Dermis blood vessel endothelial cell (primary cell): ENCODE measurements at regions not wholly inside any gene's neighbourhood (a gene's known extent, or its start where the extent isn't known, plus 50 kb on each side); places are given as distances from the start of the nearest gene placed in this dataset.

Experiments used
- DNase-seq: peaks from one replicate; pipeline ENCODE4 v3.0.0; 2010

DNA sequence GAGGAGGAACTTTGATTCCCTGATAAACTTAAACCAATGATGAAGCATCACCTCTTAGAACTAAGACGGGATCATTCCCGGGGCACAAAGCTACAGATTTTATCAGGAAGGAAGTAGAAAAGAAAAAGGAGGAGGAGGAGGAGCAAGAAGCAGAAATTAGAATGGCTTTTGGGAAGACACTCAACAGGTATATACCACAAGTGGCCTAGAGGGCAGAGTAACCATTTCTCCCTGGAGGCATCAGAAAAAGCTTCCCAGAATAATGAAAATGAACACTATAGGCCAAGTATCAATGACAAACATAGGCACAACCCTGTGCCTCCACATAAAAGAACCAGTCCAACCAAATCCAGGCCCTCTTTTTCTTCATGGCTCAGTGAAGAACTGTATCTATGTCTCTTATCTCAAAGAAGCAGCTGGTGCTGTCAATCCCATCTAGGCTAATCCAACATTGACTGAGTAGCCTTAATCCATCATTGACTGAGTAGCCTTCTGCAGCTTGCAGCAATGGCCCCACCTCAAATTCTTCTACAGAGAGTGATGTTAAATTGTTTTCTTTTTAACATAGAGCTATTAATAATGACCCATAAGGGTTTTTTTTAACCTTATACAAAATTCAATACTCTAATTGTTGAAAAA is 178.8 kb upstream of the KIF2A start:
- no peak for DNase-seq

DNA sequence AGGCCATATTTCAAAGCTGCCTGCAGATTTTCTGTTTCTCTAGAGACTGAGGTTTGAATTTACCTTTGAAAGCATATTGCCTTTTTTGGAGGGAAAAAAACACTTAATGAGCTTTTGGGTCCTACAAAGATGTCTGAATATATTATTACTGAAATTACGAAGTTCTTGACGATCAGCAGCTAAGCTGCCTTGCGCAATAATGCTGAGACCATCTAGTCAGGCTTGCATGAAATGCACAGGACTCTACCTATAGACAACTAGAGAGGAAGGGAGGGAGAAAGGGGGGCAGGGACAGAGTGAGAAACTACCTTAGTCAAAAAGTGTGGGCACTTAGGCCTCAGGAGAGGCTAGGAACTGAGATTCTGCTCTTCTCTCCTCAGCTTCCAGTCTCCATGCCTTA is 175.9 kb upstream of the KIF2A start:
- no peak for DNase-seq

DNA sequence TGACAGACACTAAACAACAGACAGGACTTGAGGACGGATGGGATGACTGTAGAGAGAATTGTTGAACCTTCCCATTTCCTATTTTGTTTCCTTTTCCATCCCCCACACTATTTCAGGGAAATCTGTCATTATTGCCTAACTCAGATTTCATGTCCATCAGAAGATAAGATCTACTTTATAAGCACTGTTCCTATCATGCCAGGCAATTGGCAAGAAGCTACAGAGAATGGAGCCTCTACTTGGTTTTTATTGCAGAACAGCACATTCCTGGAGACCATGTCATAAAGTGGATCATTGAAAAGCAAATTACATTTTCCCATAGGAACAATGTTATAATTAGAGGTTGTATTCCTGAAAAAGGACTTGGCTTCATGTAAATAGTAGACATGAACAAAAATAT is 173.7 kb upstream of the KIF2A start:
- DNase-seq, result no peak

DNA sequence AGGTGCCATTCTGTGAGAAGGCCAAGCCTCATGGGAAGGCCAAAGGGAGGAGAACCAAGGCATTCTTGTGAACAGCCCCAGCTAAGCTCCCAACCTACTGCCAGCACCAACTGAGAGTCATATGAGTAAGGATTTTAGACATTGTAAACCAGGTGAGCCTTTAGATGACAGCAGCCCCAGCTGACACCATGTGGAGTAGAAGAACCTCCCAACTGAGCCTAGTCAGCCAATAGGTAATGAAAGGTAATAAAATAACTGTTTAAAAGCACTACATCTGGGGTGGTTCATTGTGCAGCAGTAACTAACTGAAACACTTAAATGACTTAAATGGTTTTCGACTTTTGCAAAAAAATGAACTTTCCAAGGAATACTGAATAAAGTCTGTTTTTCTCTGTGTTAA is 172.6 kb upstream of the KIF2A start:
- DNase-seq, result no peak

DNA sequence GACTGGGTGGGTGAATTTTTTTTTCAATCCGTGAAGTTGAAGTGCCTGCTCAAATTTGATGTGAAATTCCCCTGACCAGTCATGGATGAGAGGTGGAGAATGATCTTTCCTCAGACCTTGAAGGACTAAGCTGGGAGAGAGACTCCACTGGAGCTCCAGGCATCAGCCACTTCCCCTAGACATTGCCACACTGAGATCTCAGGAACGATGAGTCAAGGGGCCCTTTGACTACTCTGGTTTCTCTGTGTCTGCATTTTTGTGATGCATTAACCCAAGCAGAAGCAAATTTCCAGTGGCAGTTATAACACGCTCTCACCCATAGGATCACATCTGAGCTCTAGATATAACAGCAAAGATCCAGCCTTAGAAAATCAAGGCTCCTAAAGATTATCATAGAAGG is 171.2 kb upstream of the KIF2A start:
- DNase-seq, result no peak

DNA sequence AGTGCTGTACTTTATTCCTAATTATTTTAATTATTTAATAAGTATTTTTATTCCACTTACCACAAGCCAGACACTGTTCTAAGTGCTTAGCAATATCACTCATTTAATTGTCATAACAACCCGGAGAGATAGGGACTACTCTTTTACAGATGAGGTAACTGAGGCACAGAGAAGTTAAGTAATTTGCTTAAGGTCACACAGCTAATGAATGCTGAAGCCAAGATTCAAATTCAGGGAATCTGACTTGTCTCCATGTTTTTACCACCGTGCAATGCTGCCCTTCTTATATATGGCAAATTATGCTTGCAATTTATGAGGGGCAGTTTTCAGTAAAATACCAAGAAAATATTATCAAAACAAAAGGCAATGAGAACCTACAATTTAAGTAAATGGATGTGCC is 168.4 kb upstream of the KIF2A start:
- no peak for DNase-seq

DNA sequence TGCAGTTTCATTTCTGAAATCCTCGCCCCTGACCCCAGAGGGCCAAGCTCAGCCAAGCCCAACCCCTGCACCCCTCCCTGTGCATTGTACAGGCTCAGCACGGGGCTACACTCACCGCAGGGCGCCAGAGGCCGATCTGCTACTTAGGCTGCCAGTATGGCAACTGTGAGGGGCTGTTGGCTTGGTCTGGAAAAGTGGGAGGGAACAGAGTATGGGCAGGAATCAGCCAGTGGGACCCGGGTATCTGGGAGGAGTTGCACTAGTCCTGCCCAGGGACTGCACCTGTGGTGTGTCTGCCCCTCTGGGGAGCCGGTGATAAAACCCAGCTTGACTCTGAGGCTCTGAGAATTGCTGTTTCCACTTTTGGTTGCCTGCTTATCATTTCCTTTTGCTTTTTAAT is 167.4 kb upstream of the KIF2A start:
- DNase-seq, result no peak

DNA sequence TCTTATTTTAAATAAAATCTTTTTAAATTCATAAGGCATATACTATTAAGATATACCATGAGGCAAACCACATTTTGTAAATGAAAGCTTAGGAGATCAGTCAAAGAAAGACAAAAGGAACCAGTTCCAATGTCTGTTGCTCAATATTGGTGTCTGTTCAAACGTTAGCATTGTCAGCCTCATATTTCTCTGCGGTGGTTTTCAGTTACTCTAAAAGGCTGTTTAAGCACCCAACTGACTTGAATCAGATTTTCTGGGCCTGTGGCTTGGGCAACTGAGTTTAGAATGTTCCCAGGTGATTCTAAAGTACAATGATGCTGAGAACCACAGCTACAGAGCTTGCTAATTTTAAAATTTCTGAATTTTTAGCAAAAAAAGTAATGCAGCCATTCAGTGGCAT is 166.3 kb upstream of the KIF2A start:
- DNase-seq, result no peak

DNA sequence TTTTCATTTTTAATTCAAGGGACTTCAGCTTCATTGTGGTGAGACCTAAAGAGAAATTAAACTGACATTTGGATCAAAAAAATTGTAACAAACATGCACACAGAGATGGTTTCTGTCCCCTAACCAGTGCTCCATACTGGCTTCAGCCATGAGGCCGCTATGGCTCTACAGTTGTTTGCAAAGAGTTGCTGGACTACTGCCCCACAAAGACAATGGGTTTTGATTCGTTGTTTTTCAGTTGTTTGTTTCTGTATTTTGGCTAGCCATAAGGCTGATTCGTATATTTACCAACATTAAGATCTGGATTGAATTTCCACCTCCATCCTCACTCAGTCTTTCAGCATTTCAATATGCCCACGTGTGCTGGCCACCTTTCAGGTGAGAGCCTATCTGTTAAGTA is 163.7 kb upstream of the KIF2A start:
- DNase-seq, result no peak

DNA sequence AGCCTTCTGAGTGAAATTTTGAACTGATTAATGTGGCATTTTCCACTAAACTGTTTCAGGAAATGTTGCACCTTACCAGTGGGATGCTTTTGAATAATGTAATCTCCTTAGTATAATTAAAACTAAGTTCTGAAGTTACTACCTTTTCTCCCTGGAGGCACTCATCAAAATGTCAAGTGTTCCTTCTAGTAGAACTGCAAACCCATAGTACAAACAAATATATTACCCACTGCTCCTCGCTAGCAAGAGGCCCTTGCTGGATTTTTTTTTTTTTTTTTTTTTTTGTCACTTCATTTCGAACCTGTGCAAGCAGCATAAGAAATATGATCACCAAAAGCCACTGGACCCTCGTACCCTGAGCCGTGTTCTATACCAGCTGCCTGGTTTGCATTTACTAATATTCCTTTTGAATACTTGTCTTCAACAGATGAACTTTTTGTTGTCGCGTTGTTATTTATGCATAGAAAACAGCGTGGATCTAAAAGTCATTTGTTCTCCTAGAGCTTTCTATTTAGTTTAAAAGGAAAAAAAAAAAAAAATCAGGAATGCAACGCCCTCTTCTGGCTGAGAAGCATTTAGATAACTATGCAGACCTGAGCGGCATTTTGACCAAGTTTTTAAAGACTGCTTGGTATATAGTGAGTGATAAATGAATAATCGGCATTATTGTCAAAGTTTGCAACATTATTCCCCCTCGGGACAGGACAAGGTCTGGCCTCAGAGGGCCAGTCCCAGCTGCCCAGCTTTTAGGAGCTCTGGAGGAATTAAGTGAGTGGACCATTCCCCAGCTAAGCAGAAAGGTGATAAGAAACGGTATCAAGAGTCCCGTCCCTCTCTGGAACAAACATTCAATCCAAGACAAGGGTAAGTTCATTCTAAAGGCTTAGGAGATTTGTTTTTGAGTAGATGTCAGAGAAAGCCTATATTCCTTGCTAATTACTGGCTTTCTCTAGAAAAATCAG is 162.5 kb upstream of the KIF2A start:
- DNase-seq, result peak; percentile 45

DNA sequence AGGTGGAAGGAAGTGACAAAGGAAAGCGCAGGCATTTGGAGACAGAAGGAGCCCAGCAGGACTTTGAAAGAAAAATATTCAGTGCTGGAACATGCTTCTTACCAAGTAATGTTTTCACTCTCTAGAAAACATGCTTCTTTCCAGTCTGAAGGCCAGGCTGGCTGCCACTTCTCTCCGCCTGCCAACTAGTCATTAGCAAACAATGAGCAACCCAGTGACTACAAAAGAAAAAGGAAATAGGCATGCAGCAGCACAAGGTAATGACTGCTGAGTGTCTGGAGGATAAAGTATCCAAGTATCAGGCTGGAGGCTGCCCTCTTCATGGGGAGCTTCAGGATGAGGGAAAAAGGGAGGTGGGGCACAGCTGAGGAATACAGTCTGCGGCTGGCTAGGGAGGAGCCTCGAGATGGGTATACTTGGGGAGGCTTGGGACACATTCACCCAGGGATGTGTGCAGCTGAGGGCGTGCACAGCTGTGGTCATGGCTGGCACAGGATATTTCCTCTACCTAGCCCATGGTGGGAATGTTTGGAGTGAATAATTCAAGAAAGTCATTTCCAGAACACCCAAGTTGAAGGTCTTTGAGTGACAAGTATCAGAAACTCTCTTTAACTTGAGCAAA is 161.5 kb upstream of the KIF2A start:
- peak; percentile 45 for DNase-seq

DNA sequence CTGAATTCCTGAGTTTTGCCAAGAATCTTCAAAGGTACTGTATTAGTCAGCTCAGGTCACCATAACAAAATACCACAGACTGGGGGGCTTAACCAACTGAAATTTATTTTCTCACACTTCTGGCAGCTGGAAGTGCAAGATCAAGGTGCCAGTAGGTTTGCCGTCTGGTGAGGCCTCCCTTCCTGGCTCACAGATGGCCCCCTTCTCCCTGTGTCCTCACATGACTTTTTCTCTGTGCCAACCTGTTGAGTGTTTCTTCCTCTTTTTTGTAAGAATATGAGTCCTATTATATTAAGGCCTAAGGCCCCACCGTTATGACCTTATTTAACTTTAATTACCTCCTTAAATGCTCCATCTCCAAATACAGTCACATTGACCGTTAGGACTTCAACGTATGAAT is 156.1 kb upstream of the KIF2A start:
- DNase-seq, result no peak

DNA sequence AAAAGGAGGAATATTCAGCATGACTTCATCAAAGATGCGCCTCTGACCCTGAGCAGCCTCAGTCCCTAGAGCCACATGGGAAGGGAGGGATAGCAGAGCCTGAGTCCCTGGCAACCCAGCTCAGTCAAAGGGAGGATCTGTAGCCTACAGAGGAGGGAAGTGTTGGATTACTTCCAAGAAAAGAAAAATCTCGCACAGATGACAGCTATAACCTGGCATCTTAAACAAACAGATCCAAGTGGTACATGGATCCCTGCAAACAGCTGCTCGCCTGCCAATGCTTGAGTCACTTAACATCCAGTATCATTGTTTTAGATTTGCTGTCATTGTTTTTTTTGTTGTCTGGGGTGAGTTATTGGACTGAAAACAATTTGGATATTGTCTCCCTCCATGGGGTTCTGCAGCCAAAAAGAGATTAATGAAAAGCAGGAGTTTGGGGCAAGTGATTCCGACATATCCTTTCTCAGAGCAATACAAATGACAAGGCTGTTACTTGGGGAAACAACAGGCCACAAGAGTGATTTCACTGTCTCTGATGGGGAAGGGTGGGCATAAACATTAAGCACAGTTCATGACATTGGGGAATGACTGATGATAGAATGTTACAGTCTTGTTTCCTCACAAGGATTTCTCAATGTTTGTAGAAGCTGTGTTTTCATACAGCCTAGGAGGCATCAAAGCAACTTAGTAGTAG is 153.5 kb upstream of the KIF2A start:
- no peak for DNase-seq

DNA sequence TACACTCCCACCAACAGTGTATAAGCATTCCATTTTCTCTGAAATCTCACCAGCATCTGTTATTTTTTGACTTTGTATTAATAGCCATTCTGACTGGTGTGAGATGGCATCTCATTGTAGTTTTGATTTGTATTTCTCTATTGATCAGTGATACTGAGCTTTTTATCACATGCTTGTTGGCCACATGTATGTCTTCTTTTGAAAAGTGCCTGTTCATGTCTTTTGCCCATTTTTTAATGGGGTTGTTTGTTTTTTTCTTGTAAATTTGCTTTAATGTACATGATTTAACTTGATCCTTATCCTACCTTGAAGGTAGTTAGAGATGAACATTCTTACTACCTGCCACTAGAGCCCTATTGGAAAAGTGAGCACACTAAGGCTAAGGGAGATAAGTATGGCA is 151.2 kb upstream of the KIF2A start:
- no peak for DNase-seq

DNA sequence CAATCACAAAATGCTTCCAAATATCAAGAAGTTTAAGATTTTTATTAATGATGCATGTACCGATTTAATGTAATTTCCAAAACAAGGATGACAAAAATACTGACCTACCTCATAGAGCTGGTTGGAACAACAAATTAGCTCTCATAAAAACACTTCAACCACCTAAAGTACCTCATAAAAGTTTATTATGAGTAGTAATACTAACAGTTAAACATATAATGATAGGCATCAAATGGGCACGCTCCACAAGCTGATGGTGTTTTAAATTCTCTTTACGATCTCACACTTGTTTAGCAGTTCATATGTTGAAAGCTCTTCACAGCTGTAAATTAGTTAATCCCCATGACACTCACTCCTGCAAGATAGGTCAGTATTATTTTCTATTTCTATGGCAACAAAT is 150.0 kb upstream of the KIF2A start:
- no peak for DNase-seq

DNA sequence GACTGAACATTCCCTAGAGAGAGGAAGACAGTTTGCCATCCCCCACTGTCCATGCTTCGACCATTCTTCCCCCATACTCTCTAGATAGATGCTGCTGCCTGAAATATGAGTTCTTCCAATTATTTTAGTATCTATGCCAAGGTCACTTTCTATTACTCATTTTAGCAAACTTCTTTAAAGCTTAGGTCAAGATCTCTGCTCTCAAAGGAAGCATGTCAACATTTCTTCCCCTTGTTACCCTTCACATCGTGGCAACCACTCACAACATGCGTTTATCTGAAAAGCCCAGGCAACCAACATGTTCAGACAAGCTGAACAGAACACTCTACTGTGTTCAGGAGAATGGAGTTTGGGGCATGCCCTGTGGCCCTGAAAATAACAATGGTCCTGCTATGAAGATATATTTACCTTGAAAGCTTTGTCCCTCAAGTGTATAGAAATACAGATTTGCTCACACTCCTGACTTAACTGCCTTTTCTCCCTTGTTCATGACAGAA is 138.4 kb upstream of the KIF2A start:
- no peak for DNase-seq

DNA sequence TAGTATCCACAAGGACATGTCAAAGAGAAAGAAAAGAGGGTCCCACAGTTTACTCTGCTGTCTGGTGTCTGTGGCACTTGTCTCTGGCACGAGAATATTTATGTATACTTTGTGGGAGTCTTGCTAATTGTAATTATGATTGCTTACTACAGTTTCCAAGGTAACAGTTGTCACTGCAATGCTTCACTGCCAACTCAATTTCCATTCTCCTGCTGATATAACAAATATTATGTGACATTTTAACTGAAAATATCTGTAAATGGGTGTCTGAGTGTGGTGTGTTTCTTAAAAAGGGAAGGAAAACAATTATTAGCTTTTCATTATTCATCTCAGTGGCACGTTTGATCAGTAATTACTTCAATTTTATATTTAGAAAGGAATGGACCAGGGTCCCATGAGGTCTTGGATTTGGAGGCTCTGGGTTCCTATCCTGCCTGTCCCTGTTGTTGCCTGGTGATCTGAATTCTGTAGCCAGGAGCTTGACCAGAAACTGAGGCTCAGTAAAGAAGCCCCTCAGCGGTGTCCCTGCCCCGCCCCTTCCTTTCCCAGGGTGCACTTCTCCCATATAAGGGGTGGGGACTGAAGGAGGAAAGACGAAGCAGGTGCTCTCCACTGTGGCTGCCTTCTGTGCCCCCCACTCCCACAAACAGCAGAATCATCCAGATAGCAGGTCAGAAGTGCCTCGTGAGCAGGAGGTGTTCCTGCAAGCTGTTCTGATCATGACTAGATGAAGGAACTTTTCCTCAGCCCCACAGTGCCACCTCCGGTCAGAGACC is 137.3 kb upstream of the KIF2A start:
- DNase-seq, result no peak

DNA sequence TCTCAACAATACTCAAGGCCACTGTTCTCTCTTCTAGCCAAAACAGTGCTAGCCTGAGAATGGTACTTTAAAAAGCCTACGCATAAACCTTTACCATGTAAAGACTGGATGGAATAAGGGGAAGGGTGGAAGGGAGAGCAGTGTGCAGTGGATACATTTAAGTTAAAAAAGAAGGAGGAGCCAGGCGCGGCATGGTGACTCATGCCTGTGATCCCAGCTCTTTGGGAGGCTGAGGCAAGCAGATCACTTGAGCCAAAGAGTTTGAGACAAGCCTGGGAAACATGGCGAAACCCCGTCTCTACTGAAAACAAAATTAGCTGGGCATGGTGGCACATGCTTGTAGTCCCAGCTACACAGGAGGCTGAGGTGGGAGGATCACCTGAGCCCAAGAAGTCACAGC is 127.7 kb upstream of the KIF2A start:
- DNase-seq, result no peak

DNA sequence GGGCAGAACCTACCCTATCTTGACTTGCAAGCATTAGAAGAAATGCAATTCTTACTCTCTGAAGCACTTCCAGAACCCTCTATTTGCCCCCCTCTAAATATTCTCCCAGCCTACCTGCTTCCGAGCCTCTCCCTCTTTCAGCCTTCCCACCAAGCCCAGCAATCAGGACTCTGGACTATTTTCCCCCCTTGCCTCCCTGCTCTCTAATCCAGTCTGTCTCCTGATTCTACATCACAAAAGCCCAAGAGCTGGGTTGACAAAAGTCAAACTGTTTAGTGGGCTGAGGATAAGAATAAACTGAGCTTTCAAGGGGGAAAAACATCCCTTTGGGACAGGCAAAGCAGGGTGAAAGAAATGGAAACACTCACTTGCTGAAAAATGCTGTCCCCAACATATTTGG is 123.2 kb upstream of the KIF2A start:
- DNase-seq, result no peak

DNA sequence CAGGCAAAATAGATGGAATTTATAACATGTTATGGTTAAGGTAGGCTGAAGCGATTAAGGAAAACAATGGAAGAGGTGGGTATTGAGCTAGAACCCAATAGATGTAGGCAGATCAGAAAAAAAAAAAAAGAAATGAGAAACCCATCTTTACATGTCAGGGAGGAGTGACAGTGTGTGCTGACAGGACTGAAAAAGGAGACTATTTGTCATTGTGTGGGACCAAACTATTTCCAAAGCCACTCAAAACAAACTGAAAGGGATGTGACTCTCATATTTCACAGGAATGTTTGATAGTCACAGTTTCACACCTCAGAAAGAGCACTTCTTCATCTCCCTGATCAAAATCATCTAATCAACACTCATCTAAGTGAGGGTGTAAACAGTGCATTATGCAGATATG is 122.3 kb upstream of the KIF2A start:
- no peak for DNase-seq

DNA sequence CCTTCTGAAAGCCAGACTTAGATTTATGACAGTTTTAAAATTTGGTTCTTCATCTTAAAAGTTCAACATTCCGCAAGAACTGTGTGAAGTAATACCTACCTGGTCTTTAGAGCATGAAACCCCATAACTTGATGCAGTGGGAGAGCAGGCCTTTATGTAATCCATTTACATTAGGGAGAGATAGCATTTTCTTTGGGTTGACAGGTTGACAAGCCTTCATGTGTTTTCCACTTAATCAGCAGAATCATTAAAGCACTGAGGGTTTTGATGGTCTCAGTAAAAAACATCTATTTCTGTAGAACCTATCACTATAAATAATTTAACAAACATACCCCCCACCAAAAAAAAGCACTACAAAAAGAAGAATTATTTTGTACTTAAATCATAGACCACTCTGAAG is 121.6 kb upstream of the KIF2A start:
- no peak for DNase-seq

DNA sequence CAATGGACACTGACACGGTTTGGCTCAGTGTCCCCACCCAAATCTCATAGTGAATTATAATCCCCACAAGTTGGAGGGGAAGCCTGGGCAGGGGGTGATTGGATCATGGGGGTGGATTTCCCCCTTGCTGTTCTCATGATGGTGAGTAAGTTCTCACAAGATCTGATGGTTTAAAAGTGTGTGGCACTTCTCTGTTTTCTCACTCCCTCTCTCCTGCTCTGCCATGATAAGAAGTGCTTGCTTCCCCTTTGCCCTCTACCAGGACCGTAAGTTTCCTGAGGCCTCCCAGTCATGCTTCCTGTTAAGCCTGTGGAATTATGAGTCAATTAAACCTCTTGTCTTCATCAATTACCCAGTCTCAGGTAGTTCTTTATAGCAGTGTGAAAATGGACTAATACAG is 115.8 kb upstream of the KIF2A start:
- DNase-seq, result peak; percentile 4
